CD4-positive, alpha-beta T cell treated with Interleukin-17A for 4 hours (primary cell): ENCODE measurements at regions not wholly inside any gene's neighbourhood (a gene's known extent, or its start where the extent isn't known, plus 50 kb on each side); places are given as distances from the start of the nearest gene placed in this dataset.
"Not testable (repeated sequence)": the region's sequence is repeated elsewhere in the genome, so short reads cannot be mapped to it uniquely, and the experiment has no call there.

Experiments used
- DNase-seq: peaks from one replicate; pipeline ENCODE4 v3.0.0-alpha.2; 2020; ENCODE audit warnings: mixed read lengths

GRCh38 chrX:73940893-73941470 lies 88.5 kb upstream of the XIST start:
- no peak for DNase-seq

DNA sequence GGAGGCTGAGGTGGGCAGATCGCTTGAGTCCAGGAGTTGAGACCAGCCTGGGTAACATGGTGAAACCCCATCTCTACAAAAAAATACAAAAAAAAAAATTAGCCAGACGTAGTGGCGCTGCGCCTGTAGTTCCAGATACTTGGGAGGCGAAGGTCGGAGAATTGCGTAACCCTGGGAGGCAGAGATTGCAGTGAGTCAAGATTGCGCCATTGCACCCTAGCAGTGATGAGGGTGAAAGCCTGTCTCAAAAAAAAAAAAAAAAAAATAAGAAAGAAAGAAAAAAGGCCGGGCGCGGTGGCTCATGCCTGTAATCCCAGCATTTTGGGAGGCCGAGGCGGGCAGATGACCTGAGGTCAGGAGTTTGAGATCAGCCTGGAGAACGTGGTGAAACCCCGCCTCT lies 85.3 kb upstream of the XIST start:
- DNase-seq = not testable (repeated sequence)

- DNase-seq = no peak
Observed at GRCh38 chrX:73932522-73932921, 80.0 kb upstream of the XIST start.

DNA sequence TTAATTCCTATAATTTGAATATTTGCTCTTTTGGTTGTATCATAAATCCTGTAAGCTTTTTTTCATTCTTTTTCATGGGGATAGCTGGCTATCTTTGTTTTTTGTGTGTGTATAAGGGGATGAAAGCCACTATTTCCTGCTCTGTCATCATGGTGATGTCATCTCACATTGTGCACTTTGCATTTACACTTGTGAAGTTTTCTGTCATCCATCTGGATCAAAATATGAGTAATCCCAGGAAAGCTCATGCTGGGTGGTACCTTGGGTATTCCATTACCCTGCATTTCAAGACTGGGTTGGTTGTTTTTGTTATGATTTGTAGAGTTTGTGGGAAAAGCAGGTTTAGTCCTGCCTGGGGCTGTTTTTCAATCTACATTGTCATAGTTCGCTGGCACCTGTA lies 77.8 kb upstream of the XIST start:
- no peak for DNase-seq

DNA sequence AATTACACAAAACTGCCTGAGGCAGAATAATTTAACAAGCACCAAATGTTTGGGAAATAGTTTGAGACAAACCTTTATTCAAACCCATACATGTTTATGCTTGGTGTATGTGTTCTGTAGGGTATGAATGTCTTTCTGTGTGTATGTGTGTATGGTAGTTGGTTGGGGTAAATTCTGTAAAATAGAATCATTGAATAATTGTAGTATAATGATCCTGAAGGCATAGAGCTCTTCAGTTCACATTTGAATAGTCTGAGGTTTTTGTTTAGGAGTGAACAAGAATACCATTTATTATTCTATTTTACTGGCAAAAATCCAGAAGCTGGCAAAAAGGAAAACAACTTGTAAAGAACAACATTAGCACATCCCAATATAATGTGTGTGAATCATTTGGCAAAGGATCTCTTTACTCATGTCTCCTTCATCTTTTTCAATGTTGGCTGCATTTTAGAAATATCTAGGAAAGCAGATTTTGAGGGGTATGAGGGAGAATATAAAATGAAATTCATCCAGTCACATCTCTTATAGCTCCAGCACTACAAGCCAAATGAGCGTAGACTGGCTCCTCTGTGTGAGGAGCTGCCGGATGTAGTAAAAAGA lies 70.4 kb upstream of the XIST start:
- DNase-seq = no peak

GRCh38 chrX:73916931-73917667 lies 64.6 kb upstream of the XIST start:
- no peak for DNase-seq

- no peak for DNase-seq
Observed at GRCh38 chrX:73916489-73916888, 64.0 kb upstream of the XIST start.

- DNase-seq = not testable (repeated sequence)
Observed at GRCh38 chrX:73914792-73915191, 62.3 kb upstream of the XIST start.

DNA sequence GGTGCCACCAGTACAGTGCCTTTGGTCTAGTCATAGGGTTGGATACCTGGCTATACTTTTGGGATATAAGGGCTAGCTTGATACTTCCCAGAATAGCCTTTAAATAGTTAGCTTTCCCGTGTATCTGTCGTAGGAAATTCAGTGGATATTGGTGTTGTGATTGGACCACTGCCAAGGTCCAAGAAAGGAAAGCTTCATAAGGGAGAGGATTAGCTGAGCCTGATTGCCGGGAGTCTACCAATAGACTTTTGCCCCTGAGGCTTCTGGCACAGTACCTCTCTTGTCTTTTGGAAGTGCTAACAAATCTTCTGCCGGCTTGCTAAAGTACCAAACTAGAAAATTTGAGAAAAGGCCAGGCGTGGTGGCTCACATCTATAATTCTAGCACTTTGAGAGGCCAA lies 61.1 kb upstream of the XIST start:
- DNase-seq = no peak

GRCh38 chrX:73911946-73912345 lies 59.4 kb upstream of the XIST start:
- not testable (repeated sequence) for DNase-seq

- DNase-seq = not testable (repeated sequence)
Observed at GRCh38 chrX:73905749-73906374, 53.3 kb upstream of the XIST start.

DNA sequence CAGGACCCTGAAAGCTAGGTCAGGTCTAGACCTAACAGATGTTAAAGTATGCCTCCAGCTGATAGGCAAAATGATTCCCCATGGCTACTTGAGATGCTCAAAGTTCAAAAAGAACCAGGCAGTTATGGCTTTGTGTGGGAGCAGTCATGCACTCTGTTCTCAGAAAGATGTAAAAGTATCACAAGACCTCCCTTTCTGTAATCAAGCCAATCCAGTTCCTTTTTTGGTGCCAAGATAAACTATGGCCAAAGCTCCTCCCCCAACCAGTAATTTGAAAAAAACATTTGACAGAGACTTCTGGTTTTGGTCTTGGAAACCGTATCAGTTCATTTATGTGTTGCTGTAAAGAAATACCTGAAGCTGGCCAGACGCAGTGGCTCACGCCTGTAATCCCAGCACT lies 51.4 kb upstream of the XIST start:
- DNase-seq = no peak
